Gastroesophageal sphincter (tissue), 3 donors: ENCODE measurements at regions not wholly inside any gene's neighbourhood (a gene's known extent, or its start where the extent isn't known, plus 50 kb on each side); places are given as distances from the start of the nearest gene placed in this dataset.

Source experiments
- CTCF ChIP-seq, 4 experiments: fragments of 200-600 bp in 2 of 4; fragments of 450-650 bp in 2 of 4; sonication (generic) in 1 of 4; IDR thresholded peaks; one replicate each; pipeline ENCODE4 v1.5.1; 2017 to 2019; ENCODE audit warnings: antibody characterized with exemption in 4 of 4, mild to moderate bottlenecking in 2 of 4, moderate library complexity in 2 of 4
- EP300 ChIP-seq: sonication (generic); formaldehyde crosslinking; IDR thresholded peaks from one replicate; pipeline ENCODE4 v1.6.1; 2017; ENCODE audit warnings: antibody characterized with exemption, mild to moderate bottlenecking
- POLR2A ChIP-seq, 2 donors: fragments of 450-650 bp; IDR thresholded peaks; one replicate each; pipeline ENCODE4 v1.6.1; 2017; ENCODE audit warnings: antibody characterized with exemption in 2 of 2, mild to moderate bottlenecking in 2 of 2, moderate library complexity in 1 of 2
- POLR2AphosphoS5 ChIP-seq: sonication (generic); formaldehyde crosslinking; IDR thresholded peaks from one replicate; pipeline ENCODE4 v1.6.1; 2017; ENCODE audit warnings: antibody characterized with exemption

DNA sequence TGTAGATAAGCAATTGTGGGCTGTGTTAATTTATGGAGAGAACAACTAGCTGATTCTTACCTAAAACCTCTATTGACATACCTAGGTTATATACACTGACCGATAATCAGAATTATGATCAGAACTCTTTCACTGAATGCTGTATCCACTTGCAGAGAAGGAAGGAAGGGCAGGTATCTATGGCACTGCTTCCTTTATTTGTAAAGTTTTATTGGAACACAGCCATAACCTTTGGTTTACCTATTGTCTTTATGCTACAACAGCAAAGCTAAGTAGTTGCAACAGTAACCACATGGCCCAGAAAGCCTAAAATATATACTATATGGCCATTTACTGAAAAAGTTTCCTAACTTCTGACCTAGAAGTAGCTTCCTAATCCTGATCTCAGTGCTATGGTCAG lies 358.9 kb upstream of the ARID1B start:
- TF ChIP-seq CTCF (IDR thresholded peaks at IDR 0.05), result no peak
- TF ChIP-seq POLR2AphosphoS5, result no peak
- TF ChIP-seq EP300, result no peak
- no peak for TF ChIP-seq POLR2A (IDR thresholded peaks at IDR 0.05)
